ENCODE measurements at regions not wholly inside any gene's neighbourhood (a gene's known extent, or its start where the extent isn't known, plus 50 kb on each side); places are given as distances from the start of the nearest gene placed in this dataset.
"Not testable (repeated sequence)": the region's sequence is repeated elsewhere in the genome, so short reads cannot be mapped to it uniquely, and the experiment has no call there.

DNA sequence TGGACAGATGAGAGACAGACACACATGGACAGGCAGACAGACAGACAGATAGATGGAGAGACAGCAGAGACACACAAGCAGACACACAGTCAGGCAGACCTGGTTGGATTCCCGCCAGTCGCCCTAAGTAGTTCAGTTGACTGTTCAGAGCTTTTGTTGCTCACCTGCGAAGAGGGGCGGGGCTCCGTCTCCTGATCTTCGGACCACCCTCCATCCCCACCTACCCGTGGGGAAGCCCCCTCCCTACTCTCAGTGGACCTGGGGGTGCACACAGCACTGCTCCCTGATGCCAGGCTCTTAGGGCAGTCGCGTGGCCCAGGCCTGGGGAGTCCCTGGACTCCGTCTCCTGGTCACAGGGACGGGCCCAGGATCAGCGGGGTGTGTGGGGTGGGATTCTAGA, 341.0 kb downstream of the ADGRD1 start:
- H3K36me3 ChIP-seq (ENCODE audit: insufficient read depth); H3K4me3 ChIP-seq (ENCODE audit: low read depth, low read length); H3K27ac ChIP-seq (ENCODE audit: low read depth); H3K4me1 ChIP-seq (ENCODE audit: insufficient read depth); DNase-seq (ENCODE audit: extremely low spot score): not testable (repeated sequence)
- WGBS, result 92% methylated on average over 12 of the region's 12 CpGs

DNA sequence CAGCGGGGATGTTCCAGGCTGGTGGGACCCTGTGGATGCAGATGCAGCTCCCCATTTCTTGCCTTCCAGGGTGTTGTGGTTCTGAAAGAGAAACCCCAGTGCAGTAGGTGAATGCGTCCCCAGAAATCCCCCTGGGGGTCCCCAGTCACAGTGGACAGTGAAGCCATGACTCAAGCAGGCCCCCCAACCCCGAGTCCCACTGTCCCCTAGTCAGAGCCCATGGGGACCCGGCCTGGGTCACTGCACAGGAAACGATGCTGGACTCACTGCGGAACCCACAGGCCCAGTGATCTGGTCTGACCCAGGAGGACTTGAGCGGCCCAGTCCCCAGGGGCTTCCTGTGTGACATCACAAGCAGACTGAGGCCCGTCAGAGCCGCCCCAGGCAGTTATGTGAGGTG, 341.4 kb downstream of the ADGRD1 start:
- DNase-seq (ENCODE audit: extremely low spot score); H3K36me3 ChIP-seq (ENCODE audit: insufficient read depth); H3K4me1 ChIP-seq (ENCODE audit: insufficient read depth); H3K27ac ChIP-seq (ENCODE audit: low read depth); H3K4me3 ChIP-seq (ENCODE audit: low read depth, low read length): not testable (repeated sequence)
- 85% methylated on average over 6 of the region's 9 CpGs for WGBS

DNA sequence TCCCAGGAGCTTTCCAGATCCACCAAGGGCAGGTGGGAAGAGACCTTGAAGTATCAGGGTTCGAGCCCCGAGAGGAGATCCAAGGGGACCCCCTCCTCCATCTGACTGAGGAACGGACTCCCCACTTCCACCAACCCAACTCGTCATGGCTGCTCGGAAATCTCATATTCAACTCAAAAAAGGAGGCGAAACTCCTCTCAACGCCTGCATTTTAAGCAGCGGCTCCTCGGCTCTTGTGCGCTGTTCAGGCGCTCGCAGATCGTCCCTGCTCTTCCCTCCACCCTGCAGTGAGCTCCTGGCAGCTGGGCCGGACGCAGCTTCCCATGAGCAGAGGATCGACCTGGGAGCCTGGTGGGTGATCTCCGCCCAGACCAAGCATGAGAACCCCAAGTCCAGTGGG, 341.9 kb downstream of the ADGRD1 start:
- not testable (repeated sequence) for H3K4me3 ChIP-seq (ENCODE audit: low read depth, low read length); H3K27ac ChIP-seq (ENCODE audit: low read depth); H3K4me1 ChIP-seq (ENCODE audit: insufficient read depth); H3K36me3 ChIP-seq (ENCODE audit: insufficient read depth); DNase-seq (ENCODE audit: extremely low spot score)
- WGBS, result 88% methylated on average over 15 of the region's 17 CpGs

DNA sequence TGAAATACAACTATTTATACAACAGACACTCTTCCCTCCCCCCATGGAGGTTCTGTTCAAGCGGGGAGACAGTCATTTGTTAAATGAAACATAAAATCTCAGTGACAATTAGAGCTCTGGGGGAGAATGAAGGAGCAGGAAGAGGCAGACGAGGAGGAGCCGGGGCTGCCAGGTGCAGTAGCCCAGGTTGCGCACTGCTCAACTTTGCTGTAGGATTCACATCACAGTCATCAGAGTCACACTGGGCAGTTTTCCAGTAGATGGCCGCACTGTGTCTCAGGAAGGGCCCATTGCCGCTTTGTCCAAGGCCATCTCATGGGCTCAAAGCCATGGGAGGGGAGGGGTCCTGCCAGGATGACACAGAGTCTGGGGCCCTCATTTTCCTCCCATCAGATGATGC, 342.4 kb downstream of the ADGRD1 start:
- H3K4me1 ChIP-seq (ENCODE audit: insufficient read depth); H3K27ac ChIP-seq (ENCODE audit: low read depth); H3K36me3 ChIP-seq (ENCODE audit: insufficient read depth); H3K4me3 ChIP-seq (ENCODE audit: low read depth, low read length); DNase-seq (ENCODE audit: extremely low spot score): not testable (repeated sequence)
- 95% methylated on average over 6 of the region's 6 CpGs for WGBS

DNA sequence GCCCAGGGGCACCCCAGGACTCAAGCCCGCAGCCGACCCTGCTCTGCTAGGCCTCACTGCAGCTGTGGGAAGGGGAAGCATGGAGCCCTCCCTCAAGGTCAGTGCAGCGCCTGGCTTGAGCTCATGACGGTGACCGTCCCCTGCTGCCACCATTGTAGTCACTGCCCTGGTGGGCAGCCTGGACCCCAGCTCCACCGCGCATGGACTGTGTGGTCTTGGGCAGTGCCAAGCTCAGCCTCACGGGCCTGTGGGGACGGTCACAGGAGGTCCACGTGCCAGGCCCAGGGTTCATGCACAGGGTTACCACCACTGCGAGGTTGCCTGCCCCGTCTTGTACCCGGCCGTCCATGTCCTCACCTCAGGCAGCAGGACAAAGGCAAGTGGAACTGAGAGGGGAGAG, 342.9 kb downstream of the ADGRD1 start:
- H3K36me3 ChIP-seq (ENCODE audit: insufficient read depth); DNase-seq (ENCODE audit: extremely low spot score); H3K4me1 ChIP-seq (ENCODE audit: insufficient read depth); H3K27ac ChIP-seq (ENCODE audit: low read depth); H3K4me3 ChIP-seq (ENCODE audit: low read depth, low read length): not testable (repeated sequence)
- WGBS, result 93% methylated on average over 14 of the region's 14 CpGs

DNA sequence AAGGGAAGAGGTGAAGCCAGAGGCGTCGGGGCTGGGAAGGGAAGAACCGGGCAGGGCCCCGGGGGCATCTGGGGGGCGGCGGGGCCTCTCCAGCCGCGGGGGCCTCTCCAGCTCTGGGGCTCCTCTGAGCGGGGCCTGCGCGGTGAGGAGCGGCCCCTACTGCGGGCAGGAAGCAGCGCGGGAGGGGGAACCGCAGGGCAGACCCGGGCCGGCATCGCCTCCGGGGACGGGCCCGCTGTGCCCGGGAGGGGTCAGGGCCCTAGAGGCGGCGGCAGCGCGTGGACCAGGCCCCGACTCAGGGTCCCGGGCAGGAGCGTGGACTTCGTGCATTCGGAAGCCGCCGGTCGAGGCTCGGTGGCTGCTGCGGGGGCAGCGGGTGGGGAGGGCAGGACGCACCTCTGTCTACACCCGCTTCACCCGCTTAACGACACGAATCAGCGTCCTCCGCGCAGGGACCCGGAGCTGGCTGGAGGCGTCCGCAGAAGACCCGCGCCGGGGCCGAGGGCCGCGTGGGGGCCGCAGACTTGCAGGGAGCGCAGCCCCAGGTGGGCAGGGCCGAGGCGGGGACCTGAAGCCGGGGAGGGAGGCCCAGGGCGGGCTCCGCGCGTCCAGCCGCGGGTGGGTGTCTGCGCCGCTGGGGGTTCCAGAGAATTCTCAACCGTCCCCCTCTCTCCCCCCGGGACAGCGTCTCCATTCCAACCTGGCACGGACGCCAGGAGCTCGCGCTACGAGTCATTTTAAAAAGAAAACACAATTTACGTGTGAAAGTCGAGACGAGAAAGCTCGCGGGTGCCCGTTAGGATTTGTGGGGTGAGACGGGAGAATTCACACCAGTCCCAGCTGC, 345.0 kb downstream of the ADGRD1 start:
- H3K27ac ChIP-seq (ENCODE audit: low read depth); DNase-seq (ENCODE audit: extremely low spot score); H3K4me3 ChIP-seq (ENCODE audit: low read depth, low read length); H3K36me3 ChIP-seq (ENCODE audit: insufficient read depth); H3K4me1 ChIP-seq (ENCODE audit: insufficient read depth): not testable (repeated sequence)
- 37% methylated on average over 8 of the region's 83 CpGs for WGBS

DNA sequence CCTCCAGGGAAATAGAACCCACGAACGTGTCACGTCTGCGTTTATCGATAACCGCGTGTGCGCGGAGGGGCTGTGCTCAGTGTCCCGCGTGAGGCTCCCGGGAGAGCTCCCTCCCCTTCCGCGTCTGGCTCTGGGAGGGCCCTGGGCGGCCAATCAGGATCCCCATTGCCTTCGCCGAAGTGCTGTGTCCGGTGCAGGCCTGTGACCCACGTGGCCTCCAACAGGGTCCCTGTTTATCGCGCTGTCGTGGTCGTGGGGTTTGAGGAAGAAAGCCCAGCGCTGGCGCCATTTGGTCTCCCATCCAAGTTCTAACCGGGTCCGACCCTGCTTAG, 345.6 kb downstream of the ADGRD1 start:
- not testable (repeated sequence) for H3K4me3 ChIP-seq (ENCODE audit: low read depth, low read length); DNase-seq (ENCODE audit: extremely low spot score); H3K4me1 ChIP-seq (ENCODE audit: insufficient read depth); H3K36me3 ChIP-seq (ENCODE audit: insufficient read depth); H3K27ac ChIP-seq (ENCODE audit: low read depth)
- WGBS, result no CpG with 5 or more reads among the region's 27 CpGs

DNA sequence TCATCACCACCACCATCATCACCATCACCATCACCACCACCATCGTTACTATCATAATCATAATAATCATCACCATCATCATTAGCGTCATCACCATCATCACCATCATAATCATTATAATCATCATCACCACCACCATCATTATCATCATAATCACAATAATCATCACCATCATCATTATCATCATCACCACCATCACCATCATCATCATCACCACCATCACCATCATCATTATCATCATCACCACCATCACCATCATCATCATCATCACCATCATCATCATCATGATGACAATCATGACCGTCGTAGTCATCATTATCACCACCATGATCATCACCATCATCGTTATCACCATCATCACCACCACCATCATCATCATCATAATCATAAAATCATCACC, 349.9 kb downstream of the ADGRD1 start:
- H3K36me3 ChIP-seq (ENCODE audit: insufficient read depth); H3K4me1 ChIP-seq (ENCODE audit: insufficient read depth); H3K4me3 ChIP-seq (ENCODE audit: low read depth, low read length); H3K27ac ChIP-seq (ENCODE audit: low read depth); DNase-seq (ENCODE audit: extremely low spot score): not testable (repeated sequence)
- 61% methylated on average over 5 of the region's 5 CpGs for WGBS

DNA sequence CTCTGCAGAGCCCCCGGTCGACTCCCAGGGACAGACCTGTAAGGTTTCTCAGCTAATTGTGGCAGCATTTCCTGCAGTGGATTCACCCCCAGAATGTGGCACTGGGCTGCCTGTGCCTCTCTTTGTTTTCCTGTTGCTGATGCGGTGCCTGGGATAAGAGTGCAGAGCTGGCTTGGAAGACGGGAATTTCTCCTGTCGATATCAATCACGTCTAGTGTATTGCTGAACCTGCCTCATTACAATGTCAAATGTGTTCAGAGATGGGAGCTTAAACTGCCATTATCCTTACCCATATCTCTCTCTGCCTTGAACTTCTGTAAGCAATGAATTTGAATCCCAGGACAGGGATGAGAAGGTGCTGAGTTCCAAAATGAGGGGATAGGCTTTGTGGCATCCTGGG, 350.9 kb downstream of the ADGRD1 start:
- H3K4me1 ChIP-seq (ENCODE audit: insufficient read depth); DNase-seq (ENCODE audit: extremely low spot score); H3K27ac ChIP-seq (ENCODE audit: low read depth); H3K36me3 ChIP-seq (ENCODE audit: insufficient read depth); H3K4me3 ChIP-seq (ENCODE audit: low read depth, low read length): not testable (repeated sequence)
- 90% methylated on average over 3 of the region's 6 CpGs for WGBS

DNA sequence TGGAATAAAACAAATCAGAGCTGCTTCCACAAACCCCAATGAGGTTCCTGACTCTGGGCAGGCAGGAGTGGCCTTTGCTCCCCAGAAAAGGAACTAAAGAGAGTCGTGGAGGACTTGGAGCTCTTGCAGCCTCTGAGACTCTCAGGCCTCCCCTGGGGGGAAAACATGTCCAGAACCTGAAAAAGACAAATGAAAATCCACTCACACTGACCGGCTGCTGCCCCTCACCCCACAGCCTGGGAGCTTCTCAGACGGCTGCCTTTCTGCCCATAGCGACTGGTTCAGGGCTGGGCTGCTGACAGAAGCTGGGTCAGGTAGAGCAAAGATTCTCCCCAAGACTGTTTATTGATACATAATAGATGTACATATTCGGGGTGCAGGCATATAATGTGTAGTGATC, 356.0 kb downstream of the ADGRD1 start:
- Histone ChIP-seq H3K4me3 (ENCODE audit: low read depth, low read length) (no peak overlapping the region), H3K27ac (ENCODE audit: low read depth) (no peak overlapping the region), H3K4me1 (ENCODE audit: insufficient read depth) (no peaks in the 10 kb centered on the region), H3K36me3 (ENCODE audit: insufficient read depth) (no peaks in the 10 kb centered on the region)
- DNase-seq (ENCODE audit: extremely low spot score), result no peak
- WGBS, result 72% methylated on average over 5 of the region's 5 CpGs

DNA sequence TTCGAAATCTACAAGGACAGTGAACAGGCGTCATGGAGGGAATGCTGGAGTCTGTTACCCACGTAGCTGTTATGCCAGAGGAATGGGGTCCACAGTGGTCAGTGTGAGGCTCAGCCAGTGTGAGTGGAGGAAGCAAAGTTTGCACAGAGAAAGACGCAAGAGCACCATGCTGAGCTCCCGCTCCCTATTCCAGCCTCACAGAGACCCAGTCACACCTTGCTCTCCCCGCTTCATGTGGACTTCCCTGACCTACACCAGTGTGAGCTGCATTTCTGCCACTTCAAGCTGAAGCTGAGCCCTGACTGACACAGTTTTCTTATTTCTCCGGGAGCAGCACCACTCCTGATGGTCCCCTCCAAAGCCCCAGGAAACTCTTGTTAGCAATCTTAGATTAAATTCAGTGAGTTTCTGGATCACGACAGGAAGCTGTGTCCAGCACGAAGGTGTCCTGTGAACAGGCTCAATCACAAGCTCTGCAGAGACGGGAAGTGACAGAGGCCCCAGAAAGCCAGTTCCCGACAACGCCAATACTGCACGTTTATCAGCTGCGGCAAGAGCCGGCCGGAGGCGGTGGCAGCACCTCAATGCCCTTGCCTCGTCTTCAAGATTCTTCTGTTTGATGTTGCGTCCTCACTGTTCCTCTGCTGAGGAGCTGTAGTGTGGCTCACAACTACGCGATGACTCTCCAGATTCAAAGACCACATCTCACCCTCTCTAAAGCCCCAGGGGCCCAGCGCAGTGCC, 356.7 kb downstream of the ADGRD1 start:
- DNase-seq (ENCODE audit: extremely low spot score); H3K4me1 ChIP-seq (ENCODE audit: insufficient read depth); H3K27ac ChIP-seq (ENCODE audit: low read depth); H3K36me3 ChIP-seq (ENCODE audit: insufficient read depth); H3K4me3 ChIP-seq (ENCODE audit: low read depth, low read length): not testable (repeated sequence)
- WGBS, result 75% methylated on average over 20 of the region's 22 CpGs

DNA sequence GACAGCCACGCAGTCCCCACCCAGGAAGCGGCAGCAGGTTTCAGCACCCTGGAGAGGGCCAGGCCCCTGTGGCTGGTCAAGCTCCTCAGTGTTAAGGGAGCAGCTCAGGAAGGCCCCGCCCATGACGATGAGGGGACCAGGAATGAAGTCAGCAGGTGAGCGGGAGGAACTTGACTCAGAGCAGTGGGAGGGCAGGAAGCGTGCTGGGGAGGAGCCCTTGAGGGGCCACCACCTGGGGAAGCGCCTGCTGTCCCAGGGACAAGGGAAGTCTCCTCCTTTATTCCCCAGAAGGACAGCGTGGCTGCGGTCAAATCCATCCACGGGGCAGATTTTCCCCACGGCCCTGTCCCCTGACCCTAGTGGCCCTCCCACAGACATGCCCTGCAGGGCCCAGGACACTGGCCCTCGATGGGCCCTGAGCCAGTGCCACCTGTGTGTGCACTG, 357.6 kb downstream of the ADGRD1 start:
- H3K36me3 ChIP-seq (ENCODE audit: insufficient read depth); H3K4me1 ChIP-seq (ENCODE audit: insufficient read depth); DNase-seq (ENCODE audit: extremely low spot score); H3K27ac ChIP-seq (ENCODE audit: low read depth); H3K4me3 ChIP-seq (ENCODE audit: low read depth, low read length): not testable (repeated sequence)
- WGBS, result 27% methylated on average over 10 of the region's 12 CpGs

DNA sequence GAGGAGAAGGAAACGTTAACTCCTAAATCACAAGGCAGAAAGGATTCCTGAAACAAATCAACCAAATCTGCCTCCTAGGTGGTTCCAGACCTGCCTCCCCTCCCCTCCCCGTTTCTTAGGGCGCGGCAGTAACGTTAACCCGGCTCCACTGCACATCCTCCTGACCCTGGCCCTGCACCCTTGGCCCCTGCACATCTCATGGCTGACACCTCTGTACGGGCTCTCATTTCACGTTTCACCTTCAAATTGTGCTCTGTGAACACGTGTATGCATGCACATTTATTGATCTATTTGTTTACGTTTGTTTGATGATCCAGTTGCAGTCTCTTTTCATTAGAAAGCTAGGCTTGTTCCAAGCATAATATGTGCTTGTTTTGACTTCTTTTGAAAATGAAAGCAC, 358.1 kb downstream of the ADGRD1 start:
- no peak for DNase-seq (ENCODE audit: extremely low spot score)
- Histone ChIP-seq H3K4me3 (ENCODE audit: low read depth, low read length) (no peak overlapping the region), H3K36me3 (ENCODE audit: insufficient read depth) (no peaks in the 10 kb centered on the region), H3K27ac (ENCODE audit: low read depth) (no peak overlapping the region), H3K4me1 (ENCODE audit: insufficient read depth) (no peaks in the 10 kb centered on the region)
- WGBS, result 33% methylated on average over 10 of the region's 10 CpGs

DNA sequence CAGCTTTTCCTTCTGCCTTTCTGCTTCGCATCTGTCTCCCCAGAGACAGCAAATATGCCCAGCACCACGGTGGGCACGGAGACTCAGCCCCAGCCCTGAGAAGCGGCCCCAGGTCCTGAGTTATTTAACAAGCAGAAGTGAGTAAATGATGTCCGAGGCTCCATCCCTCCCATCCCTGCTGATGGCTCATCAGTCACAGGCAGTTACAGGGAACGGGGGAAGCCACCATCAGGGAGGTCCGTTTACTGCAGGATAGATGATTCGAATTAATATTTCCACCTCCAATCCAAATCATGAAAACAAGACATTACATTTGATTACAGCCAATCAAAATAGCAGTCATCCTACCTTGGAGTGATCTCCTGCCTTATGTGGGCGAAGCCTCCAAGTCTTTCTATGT, 358.7 kb downstream of the ADGRD1 start:
- not testable (repeated sequence) for H3K4me3 ChIP-seq (ENCODE audit: low read depth, low read length); H3K27ac ChIP-seq (ENCODE audit: low read depth); H3K4me1 ChIP-seq (ENCODE audit: insufficient read depth); DNase-seq (ENCODE audit: extremely low spot score); H3K36me3 ChIP-seq (ENCODE audit: insufficient read depth)
- 53% methylated on average over 9 of the region's 9 CpGs for WGBS
